ENCODE measurements at regions not wholly inside any gene's neighbourhood (a gene's known extent, or its start where the extent isn't known, plus 50 kb on each side); places are given as distances from the start of the nearest gene placed in this dataset.

GRCh38 chr1:232872738-232873137 lies 67.5 kb downstream of the MAP10 start:
- H3K4me3 ChIP-seq (ENCODE audit: low read length): no peak overlapping the region
- DNase-seq (ENCODE audit: low read depth): no peak
- no peak for TF ChIP-seq CTCF (conservative IDR thresholded peaks at IDR 0.05; ENCODE audit: low read length)

DNA sequence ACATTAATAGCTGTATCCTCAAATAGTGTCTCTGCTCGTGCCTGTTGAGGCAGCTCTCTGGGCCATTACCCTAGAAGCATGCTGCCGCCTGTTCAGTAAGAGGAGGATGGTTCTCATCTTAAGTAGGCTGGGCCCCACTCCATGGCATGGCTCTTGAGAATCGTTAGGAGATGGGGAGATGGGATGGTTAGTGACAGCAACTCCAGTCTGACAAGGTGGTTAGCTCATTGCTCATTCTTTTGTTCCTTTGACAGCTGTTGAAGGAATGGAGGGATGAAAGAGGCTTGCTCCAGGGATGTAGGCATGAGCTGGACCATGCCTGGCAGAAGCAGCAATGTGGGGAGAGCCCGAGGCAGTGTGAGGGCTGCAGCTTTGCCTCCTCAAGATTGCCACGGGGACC lies 68.2 kb downstream of the MAP10 start:
- no peak for DNase-seq (ENCODE audit: low read depth)

GRCh38 chr1:232873931-232874330 lies 68.7 kb downstream of the MAP10 start:
- no peak for DNase-seq (ENCODE audit: low read depth)
- no peak for TF ChIP-seq CTCF (conservative IDR thresholded peaks at IDR 0.05; ENCODE audit: low read length)
- no peak overlapping the region for H3K4me3 ChIP-seq (ENCODE audit: low read length)

More for the DNA sequence above, 68.2 kb downstream of the MAP10 start:
- no peak for TF ChIP-seq CTCF (conservative IDR thresholded peaks at IDR 0.05; ENCODE audit: low read length)
- H3K4me3 ChIP-seq (ENCODE audit: low read length): no peak overlapping the region

DNA sequence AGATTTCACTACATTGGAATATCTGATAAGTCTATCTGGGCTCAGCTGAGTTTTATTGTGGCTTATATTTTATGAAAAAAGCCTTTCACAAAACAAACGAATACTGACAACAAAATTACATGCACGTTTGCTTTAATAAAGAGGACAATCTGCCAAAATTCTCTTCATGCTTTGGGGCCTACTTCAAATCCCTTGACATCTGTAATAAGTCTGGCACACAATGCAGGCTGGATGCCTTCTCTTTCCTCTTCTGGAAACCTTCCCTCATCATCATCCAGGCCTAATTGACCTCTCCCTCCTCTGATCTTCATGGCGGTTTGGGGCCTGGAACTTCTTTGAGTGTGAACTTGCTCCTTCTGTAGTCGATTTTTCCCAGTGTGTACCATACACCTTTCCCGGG lies 70.3 kb downstream of the MAP10 start:
- peak; percentile 82 for DNase-seq (ENCODE audit: low read depth)
- no peak overlapping the region for H3K4me3 ChIP-seq (ENCODE audit: low read length)
- no peak for TF ChIP-seq CTCF (conservative IDR thresholded peaks at IDR 0.05; ENCODE audit: low read length)

- DNase-seq (ENCODE audit: low read depth): no peak
- TF ChIP-seq CTCF (conservative IDR thresholded peaks at IDR 0.05; ENCODE audit: low read length): no peak
- no peak overlapping the region for H3K4me3 ChIP-seq (ENCODE audit: low read length)
These were observed 71.5 kb downstream of the MAP10 start for GRCh38 chr1:232876506-232877364.

GRCh38 chr1:232877365-232878028 lies 72.3 kb downstream of the MAP10 start:
- H3K4me3 ChIP-seq (ENCODE audit: low read length): no peak overlapping the region
- no peak for DNase-seq (ENCODE audit: low read depth)
- TF ChIP-seq CTCF (conservative IDR thresholded peaks at IDR 0.05; ENCODE audit: low read length): no peak

DNA sequence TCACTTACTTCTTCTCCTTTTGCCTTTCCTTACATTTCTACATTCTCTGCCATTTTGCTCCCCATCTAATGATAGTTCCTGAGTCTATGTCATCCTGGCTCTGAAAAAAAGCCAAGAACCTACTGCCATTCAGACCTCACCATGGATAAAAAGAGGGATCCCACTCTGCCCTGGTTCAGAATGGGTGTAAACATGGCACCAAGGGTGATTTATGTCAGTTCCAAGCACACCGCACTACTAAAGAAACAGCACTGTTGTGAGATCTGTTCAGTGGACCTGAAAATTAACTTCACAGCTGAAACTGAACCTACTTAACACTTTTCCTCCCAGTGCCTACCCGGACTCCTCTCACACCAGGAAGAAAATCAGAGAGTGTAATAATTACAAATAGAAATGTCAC lies 72.3 kb upstream of the NTPCR start:
- no peak for TF ChIP-seq CTCF (conservative IDR thresholded peaks at IDR 0.05; ENCODE audit: low read length)
- DNase-seq (ENCODE audit: low read depth): no peak
- H3K4me3 ChIP-seq (ENCODE audit: low read length): no peak overlapping the region
